ENCODE measurements at regions not wholly inside any gene's neighbourhood (a gene's known extent, or its start where the extent isn't known, plus 50 kb on each side); places are given as distances from the start of the nearest gene placed in this dataset.

- no peaks in the 10 kb centered on the region for H3K36me3 ChIP-seq (ENCODE audit: insufficient read depth, low read length)
- TF ChIP-seq EZH2phosphoT487 (IDR thresholded peaks at IDR 0.05; ENCODE audit: borderline replicate concordance, low read depth, low read length) (no peak), CTCF (conservative IDR thresholded peaks at IDR 0.05; ENCODE audit: low read length) (no peak)
- no peaks in the 10 kb centered on the region for H3K9me3 ChIP-seq (ENCODE audit: low read length)
- no TSS peak for BruUV-seq (replicated peaks)
- H3K4me3 ChIP-seq (ENCODE audit: low read depth, low read length, poor library complexity, severe bottlenecking) = no peak overlapping the region
- DNase-seq (ENCODE audit: low spot score) = no peak
- H3K79me2 ChIP-seq (ENCODE audit: insufficient read depth, low read depth, low read length) = no peaks in the 10 kb centered on the region
- intact Hi-C loops (cut with micrococcal nuclease; ENCODE audit: unreplicated experiment) = no loop called here
- H3K4me2 ChIP-seq (ENCODE audit: low read length) = no peak overlapping the region
- H4K20me1 ChIP-seq (ENCODE audit: insufficient read depth, low read length) = no peaks in the 10 kb centered on the region
- H3K4me1 ChIP-seq (ENCODE audit: insufficient read depth, low read length, poor library complexity, severe bottlenecking) = no peaks in the 10 kb centered on the region
- H3K9me2 ChIP-seq (ENCODE audit: insufficient read depth, low read length) = no peaks in the 10 kb centered on the region
- no peak overlapping the region for H2AFZ ChIP-seq (ENCODE audit: low read length)
- no peak overlapping the region for H3K27ac ChIP-seq (ENCODE audit: low read depth, low read length, poor library complexity, severe bottlenecking)
- POLR2A ChIA-PET = interaction anchor here (0.6 kb wide), 1 partner anchor 110 kb away, joined by 3 read pairs; no protein-coding TSS in a partner anchor
- CTCF ChIA-PET (ENCODE audit: unreplicated experiment) = no interaction called here
Observed at GRCh38 chr1:188314557-188315137, 1485.9 kb downstream of the PLA2G4A start.

- no peak overlapping the region for H3K4me2 ChIP-seq (ENCODE audit: low read length)
- no peaks in the 10 kb centered on the region for H3K9me2 ChIP-seq (ENCODE audit: insufficient read depth, low read length)
- no peaks in the 10 kb centered on the region for H3K36me3 ChIP-seq (ENCODE audit: insufficient read depth, low read length)
- no peaks in the 10 kb centered on the region for H3K9me3 ChIP-seq (ENCODE audit: low read length)
- H2AFZ ChIP-seq (ENCODE audit: low read length) = no peak overlapping the region
- BruUV-seq (replicated peaks) = no TSS peak
- no peak overlapping the region for H3K4me3 ChIP-seq (ENCODE audit: low read depth, low read length, poor library complexity, severe bottlenecking)
- intact Hi-C loops (cut with micrococcal nuclease; ENCODE audit: unreplicated experiment) = no loop called here
- ChIA-PET POLR2A (no interaction called here), CTCF (ENCODE audit: unreplicated experiment) (no interaction called here)
- H3K79me2 ChIP-seq (ENCODE audit: insufficient read depth, low read depth, low read length) = no peaks in the 10 kb centered on the region
- TF ChIP-seq EZH2phosphoT487 (IDR thresholded peaks at IDR 0.05; ENCODE audit: borderline replicate concordance, low read depth, low read length) = no peak
- TF ChIP-seq CTCF (conservative IDR thresholded peaks at IDR 0.05; ENCODE audit: low read length) = no peak
- H4K20me1 ChIP-seq (ENCODE audit: insufficient read depth, low read length) = no peaks in the 10 kb centered on the region
- no peak for DNase-seq (ENCODE audit: low spot score)
- no peak overlapping the region for H3K27ac ChIP-seq (ENCODE audit: low read depth, low read length, poor library complexity, severe bottlenecking)
- no peaks in the 10 kb centered on the region for H3K4me1 ChIP-seq (ENCODE audit: insufficient read depth, low read length, poor library complexity, severe bottlenecking)
Observed at GRCh38 chr1:188317894-188318293, 1489.1 kb downstream of the PLA2G4A start.

- ChIA-PET POLR2A (no interaction called here), CTCF (ENCODE audit: unreplicated experiment) (no interaction called here)
- TF ChIP-seq EZH2phosphoT487 (IDR thresholded peaks at IDR 0.05; ENCODE audit: borderline replicate concordance, low read depth, low read length) (no peak), CTCF (conservative IDR thresholded peaks at IDR 0.05; ENCODE audit: low read length) (no peak)
- no peak for DNase-seq (ENCODE audit: low spot score)
- Histone ChIP-seq H3K79me2 (ENCODE audit: insufficient read depth, low read depth, low read length) (no peaks in the 10 kb centered on the region), H3K4me1 (ENCODE audit: insufficient read depth, low read length, poor library complexity, severe bottlenecking) (no peaks in the 10 kb centered on the region), H3K27ac (ENCODE audit: low read depth, low read length, poor library complexity, severe bottlenecking) (no peak overlapping the region), H4K20me1 (ENCODE audit: insufficient read depth, low read length) (no peaks in the 10 kb centered on the region), H3K9me2 (ENCODE audit: insufficient read depth, low read length) (no peaks in the 10 kb centered on the region), H2AFZ (ENCODE audit: low read length) (no peak overlapping the region), H3K4me3 (ENCODE audit: low read depth, low read length, poor library complexity, severe bottlenecking) (no peak overlapping the region), H3K36me3 (ENCODE audit: insufficient read depth, low read length) (no peaks in the 10 kb centered on the region), H3K9me3 (ENCODE audit: low read length) (no peaks in the 10 kb centered on the region), H3K4me2 (ENCODE audit: low read length) (no peak overlapping the region)
- no TSS peak for BruUV-seq (replicated peaks)
- intact Hi-C loops (cut with micrococcal nuclease; ENCODE audit: unreplicated experiment) = no loop called here
Observed at GRCh38 chr1:188325211-188325610, 1496.5 kb downstream of the PLA2G4A start.

Measured in OCI-LY7 (cell line).